Peyer's patch (tissue), 4 donors: ENCODE measurements at regions not wholly inside any gene's neighbourhood (a gene's known extent, or its start where the extent isn't known, plus 50 kb on each side); places are given as distances from the start of the nearest gene placed in this dataset.

Experiments
- DNase-seq, 3 donors: peaks; one replicate each; pipeline ENCODE4 v3.0.0-alpha.2; 2017 to 2019
- H3K27ac ChIP-seq, 4 donors: fragments of 200-600 bp; sonication (generic); one replicate each; pipeline ENCODE4 v1.5.1; 2016 to 2019
- H3K27me3 ChIP-seq, 2 donors: fragments of 200-600 bp; sonication (generic); one replicate each; pipeline ENCODE4 v1.5.1; 2019
- H3K36me3 ChIP-seq, 3 donors: fragments of 200-600 bp; sonication (generic); one replicate each; pipeline ENCODE4 v1.5.1; 2016 to 2019
- H3K4me1 ChIP-seq, 4 donors: fragments of 200-600 bp; sonication (generic); one replicate each; pipeline ENCODE4 v1.5.1; 2016 to 2019
- H3K4me3 ChIP-seq, 4 donors: fragments of 200-600 bp; sonication (generic); 1 replicate in 3 of 4; 2 replicates in 1 of 4; pipeline ENCODE4 v1.5.1; 2016 to 2019; ENCODE audit warnings: mild to moderate bottlenecking in 1 of 4
- H3K9me3 ChIP-seq, 4 donors: fragments of 200-600 bp; sonication (generic); one replicate each; pipeline ENCODE4 v1.5.1; 2016 to 2019; ENCODE audit warnings: mild to moderate bottlenecking in 1 of 4
- CTCF ChIP-seq, 6 experiments: fragments of 450-650 bp in 4 of 6; fragments of 200-600 bp in 2 of 6; sonication (generic) in 1 of 6; IDR thresholded peaks; one replicate each; pipeline ENCODE4 v1.5.1; 2017 to 2019; ENCODE audit warnings: antibody characterized with exemption in 6 of 6, mild to moderate bottlenecking in 3 of 6, moderate library complexity in 1 of 6
- POLR2A ChIP-seq, 2 donors: fragments of 450-650 bp; IDR thresholded peaks; one replicate each; pipeline ENCODE4 v1.5.1; 2017; ENCODE audit warnings: antibody characterized with exemption in 2 of 2, mild to moderate bottlenecking in 2 of 2, moderate library complexity in 2 of 2

- no peak for TF ChIP-seq CTCF (IDR thresholded peaks at IDR 0.05)
- TF ChIP-seq POLR2A (IDR thresholded peaks at IDR 0.05) = no peak
- no peak overlapping the region for H3K4me3 ChIP-seq
- no peaks in the 10 kb centered on the region for H3K27me3 ChIP-seq
- H3K4me1 ChIP-seq = no peaks in the 10 kb centered on the region
- H3K9me3 ChIP-seq = no peaks in the 10 kb centered on the region
- no peak overlapping the region for H3K27ac ChIP-seq
- DNase-seq = no peak
- no peaks in the 10 kb centered on the region for H3K36me3 ChIP-seq
These were observed 145.7 kb upstream of the PRMT6 start for GRCh38 chr1:106910798-106911197.

GRCh38 chr1:106912131-106912530 lies 144.3 kb upstream of the PRMT6 start:
- Histone ChIP-seq H3K36me3 (no peaks in the 10 kb centered on the region), H3K27ac (no peak overlapping the region), H3K4me3 (no peak overlapping the region), H3K9me3 (no peaks in the 10 kb centered on the region), H3K4me1 (no peaks in the 10 kb centered on the region), H3K27me3 (no peaks in the 10 kb centered on the region)
- TF ChIP-seq POLR2A (IDR thresholded peaks at IDR 0.05) (no peak), CTCF (IDR thresholded peaks at IDR 0.05) (no peak)
- no peak for DNase-seq

- TF ChIP-seq POLR2A (IDR thresholded peaks at IDR 0.05) = no peak
- TF ChIP-seq CTCF (IDR thresholded peaks at IDR 0.05) = no peak
- DNase-seq = no peak
- Histone ChIP-seq H3K4me3 (no peak overlapping the region), H3K36me3 (no peaks in the 10 kb centered on the region), H3K27me3 (no peaks in the 10 kb centered on the region), H3K4me1 (no peaks in the 10 kb centered on the region), H3K9me3 (no peaks in the 10 kb centered on the region), H3K27ac (no peak overlapping the region)
These were observed 135.3 kb upstream of the PRMT6 start for GRCh38 chr1:106921186-106921585.

- no peak overlapping the region for H3K27ac ChIP-seq
- TF ChIP-seq POLR2A (IDR thresholded peaks at IDR 0.05) = no peak
- no peaks in the 10 kb centered on the region for H3K36me3 ChIP-seq
- no peak for DNase-seq
- H3K27me3 ChIP-seq = no peaks in the 10 kb centered on the region
- no peaks in the 10 kb centered on the region for H3K9me3 ChIP-seq
- H3K4me1 ChIP-seq = no peaks in the 10 kb centered on the region
- no peak overlapping the region for H3K4me3 ChIP-seq
These were observed 132.1 kb upstream of the PRMT6 start for GRCh38 chr1:106924360-106924759.

GRCh38 chr1:106925750-106926149 lies 130.7 kb upstream of the PRMT6 start:
- no peak for TF ChIP-seq CTCF (IDR thresholded peaks at IDR 0.05)
- TF ChIP-seq POLR2A (IDR thresholded peaks at IDR 0.05) = no peak
- Histone ChIP-seq H3K27me3 (no peaks in the 10 kb centered on the region), H3K36me3 (no peaks in the 10 kb centered on the region), H3K9me3 (no peaks in the 10 kb centered on the region), H3K4me1 (no peaks in the 10 kb centered on the region), H3K4me3 (no peak overlapping the region), H3K27ac (no peak overlapping the region)
- no peak for DNase-seq

- Histone ChIP-seq H3K9me3 (no peaks in the 10 kb centered on the region), H3K27me3 (no peaks in the 10 kb centered on the region), H3K4me1 (no peaks in the 10 kb centered on the region), H3K36me3 (no peaks in the 10 kb centered on the region), H3K4me3 (no peak overlapping the region), H3K27ac (no peak overlapping the region)
- no peak for TF ChIP-seq POLR2A (IDR thresholded peaks at IDR 0.05)
- no peak for TF ChIP-seq CTCF (IDR thresholded peaks at IDR 0.05)
- no peak for DNase-seq
These were observed 129.5 kb upstream of the PRMT6 start for GRCh38 chr1:106926803-106927582.
